ENCODE measurements at regions not wholly inside any gene's neighbourhood (a gene's known extent, or its start where the extent isn't known, plus 50 kb on each side); places are given as distances from the start of the nearest gene placed in this dataset.

- DNase-seq, result no peak
Measured at GRCh38 chr12:115758877-115759620, 518.4 kb downstream of the MED13L start.

GRCh38 chr12:115758183-115758582, 519.3 kb downstream of the MED13L start:
- no peak for DNase-seq

GRCh38 chr12:115756804-115757203, 520.7 kb downstream of the MED13L start:
- DNase-seq, result no peak

DNA sequence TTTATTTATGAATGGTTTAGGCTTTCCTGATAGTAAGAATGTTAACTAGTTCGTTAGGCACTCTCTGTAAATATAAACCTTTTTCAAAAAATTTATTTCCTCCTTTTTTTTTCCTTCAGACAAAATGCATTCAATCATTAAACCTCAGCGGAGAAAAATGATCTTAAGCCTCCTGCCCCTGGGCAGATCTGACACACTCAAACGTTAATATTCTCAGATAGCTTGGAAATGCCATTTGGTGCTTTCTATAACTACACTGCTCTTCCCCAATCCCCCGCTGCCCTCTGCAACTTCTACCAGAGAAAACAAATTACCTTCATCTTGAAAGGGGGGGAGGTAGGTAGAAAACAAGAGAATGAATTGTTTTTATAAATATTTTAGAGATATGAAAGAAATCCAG, 521.2 kb downstream of the MED13L start:
- DNase-seq, result no peak

DNA sequence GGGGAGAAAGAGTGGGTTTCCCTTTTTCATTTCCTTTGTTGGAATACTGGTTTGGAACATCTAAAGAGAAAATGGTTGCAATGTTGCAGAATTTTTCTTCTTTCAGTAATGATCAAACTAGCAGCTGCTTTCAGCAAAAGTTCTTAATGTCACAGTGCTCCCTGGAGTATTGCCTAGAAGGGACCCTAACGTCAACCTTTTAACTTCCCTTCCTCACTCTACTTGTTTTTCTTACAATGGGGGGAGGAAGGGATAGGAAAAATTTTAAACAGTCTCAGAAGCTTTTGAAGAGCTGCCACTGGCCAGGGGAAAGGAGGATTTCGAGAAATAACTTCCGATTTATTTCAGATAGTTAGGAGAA, 521.8 kb downstream of the MED13L start:
- DNase-seq, result no peak

GRCh38 chr12:115755061-115755724, 522.3 kb downstream of the MED13L start:
- no peak for DNase-seq

DNA sequence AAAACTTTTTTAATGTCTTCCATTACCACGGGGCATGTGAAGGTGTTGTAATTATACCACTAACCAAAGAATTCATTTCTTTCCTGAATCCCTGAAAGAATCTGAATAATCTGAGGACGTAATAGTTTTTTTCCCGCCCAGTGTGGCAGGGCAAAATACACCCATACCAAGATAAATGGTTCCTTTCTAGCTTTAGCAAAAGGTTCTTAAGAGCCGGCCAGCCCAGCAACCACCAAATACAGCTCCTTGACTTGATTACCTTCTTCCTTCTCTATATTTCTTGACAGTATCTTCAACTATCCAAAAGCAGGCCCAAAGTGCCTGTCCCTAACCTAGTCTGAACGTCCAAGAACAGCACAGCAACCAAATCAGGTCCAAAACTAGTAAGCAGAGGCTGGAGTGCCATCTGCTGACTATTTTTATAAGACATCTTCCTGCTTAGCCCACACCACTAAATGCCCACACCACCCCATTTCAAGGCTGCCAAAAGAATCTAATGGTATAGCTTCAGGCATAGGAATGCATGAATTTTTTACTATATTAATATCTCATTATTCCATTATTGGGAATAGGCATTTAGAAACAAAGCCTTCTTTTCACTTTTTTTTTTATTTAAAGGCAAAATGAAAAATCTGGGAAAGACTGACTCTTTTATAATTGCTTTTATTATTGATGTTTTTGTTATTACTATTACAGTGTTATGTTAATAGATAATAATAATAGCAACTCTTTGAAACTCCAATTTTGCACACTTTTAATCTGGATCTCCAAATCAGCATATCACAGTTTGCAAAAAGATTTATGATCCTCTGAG, 524.4 kb downstream of the MED13L start:
- peak; percentile 66 for DNase-seq

DNA sequence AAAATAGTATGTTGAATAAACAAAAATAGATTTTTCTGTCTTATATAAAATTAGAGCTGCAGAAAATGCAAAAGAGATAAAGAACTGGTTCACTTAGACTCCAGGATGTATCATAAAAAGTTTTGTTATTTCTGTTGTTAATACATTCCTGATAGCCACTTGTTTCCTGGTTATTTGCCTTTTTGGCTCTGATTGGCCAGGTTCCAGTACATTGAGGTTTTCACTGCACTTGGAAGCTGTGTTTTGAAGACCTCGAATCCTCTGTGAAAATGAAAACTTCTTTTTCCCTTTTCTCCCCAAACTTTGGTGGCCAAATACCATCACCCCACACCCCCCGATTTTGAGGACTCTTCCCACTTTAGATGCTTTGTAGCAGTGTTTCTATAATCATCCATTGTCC, 525.3 kb downstream of the MED13L start:
- no peak for DNase-seq

- DNase-seq, result no peak
Measured at GRCh38 chr12:115750340-115750739, 527.2 kb downstream of the MED13L start.

- peak; percentile 42 for DNase-seq
Measured at GRCh38 chr12:115749071-115749841, 528.2 kb downstream of the MED13L start.

GRCh38 chr12:115740586-115741155, 536.8 kb downstream of the MED13L start:
- DNase-seq, result no peak

GRCh38 chr12:115737895-115738294, 539.6 kb downstream of the MED13L start:
- DNase-seq, result no peak

- DNase-seq, result no peak
Measured at GRCh38 chr12:115736360-115736759, 541.1 kb downstream of the MED13L start.

DNA sequence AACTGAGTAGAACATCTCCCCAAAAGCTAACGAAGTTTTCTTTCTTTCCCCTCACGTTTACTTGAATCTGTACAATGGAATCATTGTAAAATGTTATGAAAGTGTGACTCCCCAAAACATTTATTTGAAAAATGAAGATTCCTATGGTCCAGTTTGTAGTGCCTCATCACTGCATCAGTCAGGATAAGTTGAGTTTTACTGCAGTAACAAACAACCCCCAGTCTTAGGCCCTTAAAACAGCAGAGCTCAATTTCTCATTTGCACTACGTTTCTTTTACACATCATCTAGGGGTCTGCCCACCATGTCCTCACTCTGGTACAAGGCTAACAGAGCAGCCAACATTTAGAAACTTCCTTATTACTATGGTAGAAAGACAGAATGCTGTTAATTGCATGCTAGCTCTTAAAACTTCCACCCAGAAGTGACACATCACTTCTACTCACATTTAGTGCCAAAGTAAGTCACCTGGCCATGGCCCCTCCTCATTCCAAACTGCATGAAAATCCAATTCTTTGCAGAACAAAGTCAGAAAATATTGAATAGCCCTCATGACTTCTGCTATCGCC, 546.4 kb downstream of the MED13L start:
- no peak for DNase-seq

DNA sequence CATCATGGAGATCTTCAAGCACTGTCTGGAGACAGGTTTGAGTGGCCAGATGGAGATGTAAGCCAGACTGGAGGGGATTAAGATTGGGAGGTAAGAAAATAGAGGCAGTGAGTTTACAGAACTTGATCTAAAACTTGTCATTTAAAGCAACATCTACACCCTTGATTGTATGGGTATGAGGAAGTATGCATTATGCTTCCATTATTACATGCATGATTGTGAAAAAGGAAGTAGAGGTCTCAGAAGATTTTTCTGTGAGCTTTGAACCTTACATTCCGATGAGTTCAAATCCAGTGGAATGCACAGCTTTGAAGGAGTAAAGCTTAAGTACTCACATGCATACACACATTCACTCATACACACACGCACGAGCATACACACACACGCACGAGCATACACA, 550.8 kb downstream of the MED13L start:
- DNase-seq, result no peak

GRCh38 chr12:115722181-115722580, 555.3 kb downstream of the MED13L start:
- no peak for DNase-seq

GRCh38 chr12:115716551-115716950, 560.9 kb downstream of the MED13L start:
- peak; percentile 26 for DNase-seq

DNA sequence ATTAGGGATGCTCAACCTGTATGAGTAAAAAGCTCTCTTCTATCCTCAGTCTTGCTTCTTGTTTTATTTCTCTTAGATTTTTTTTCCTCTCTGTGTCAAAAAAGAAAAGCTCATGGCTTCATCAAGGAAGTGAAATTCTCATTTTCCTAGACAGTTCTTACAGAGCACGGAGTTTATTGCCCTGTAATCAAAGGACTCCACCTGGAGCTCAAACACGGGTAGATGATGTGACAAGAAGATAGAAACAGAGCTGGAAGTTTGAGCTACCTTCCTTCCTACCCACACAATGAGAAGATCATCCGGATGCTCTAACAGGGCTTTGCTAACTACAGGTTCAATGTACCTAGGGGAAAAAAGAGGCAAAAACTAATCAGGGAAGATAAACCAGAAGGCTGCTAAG, 564.8 kb downstream of the MED13L start:
- no peak for DNase-seq

DNA sequence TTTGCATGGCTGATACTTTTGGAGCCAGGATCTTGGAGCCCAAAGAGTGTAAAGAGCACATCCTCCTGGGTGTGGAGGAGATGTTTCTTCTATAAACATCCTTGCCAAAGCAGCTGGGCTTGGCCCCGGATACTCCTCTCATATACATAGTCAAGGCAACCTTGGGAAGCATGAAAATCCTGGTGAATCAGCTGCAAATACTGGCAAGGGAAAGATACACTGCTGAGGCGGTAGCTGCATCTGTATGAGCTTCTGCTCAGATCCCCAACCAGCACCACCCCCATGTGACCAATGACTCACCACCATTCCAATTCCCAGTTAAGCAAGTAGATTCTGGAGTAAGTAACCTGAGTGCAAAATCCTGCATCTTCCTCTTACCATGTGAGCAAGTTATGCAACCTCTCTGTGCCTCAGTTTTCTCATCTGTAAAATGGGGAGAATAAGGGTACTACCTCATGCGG, 567.4 kb downstream of the MED13L start:
- DNase-seq, result peak; percentile 90

- DNase-seq, result peak; percentile 90
Measured at GRCh38 chr12:115709540-115710011, 567.9 kb downstream of the MED13L start.

DNA sequence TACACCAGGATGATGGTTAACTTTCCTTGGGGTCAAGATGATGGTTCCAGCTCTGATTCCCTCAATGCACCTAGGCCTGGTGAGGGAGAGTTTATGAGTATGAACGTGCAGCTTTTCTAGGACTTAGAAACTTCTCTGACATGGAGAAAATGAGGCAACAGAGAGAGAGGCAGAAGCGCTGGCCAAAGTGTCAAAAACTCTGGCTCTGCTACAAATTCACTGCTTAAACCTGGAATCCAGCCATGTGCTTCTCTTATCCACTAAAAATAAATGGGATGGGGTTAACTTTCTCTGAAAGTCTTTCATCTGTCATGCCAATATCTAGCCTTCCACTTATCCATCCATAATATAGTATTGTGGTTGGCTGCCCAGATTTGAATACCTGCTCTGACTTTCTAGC, 568.7 kb downstream of the MED13L start:
- no peak for DNase-seq

All from skin of body (tissue), 1 donor.